Liver (tissue), 8 donors: ENCODE measurements at regions not wholly inside any gene's neighbourhood (a gene's known extent, or its start where the extent isn't known, plus 50 kb on each side); places are given as distances from the start of the nearest gene placed in this dataset.

Source experiments
- DNase-seq: peaks from one replicate; pipeline ENCODE4 v3.0.0-alpha.2; 2017; ENCODE audit warnings: low spot score
- H3K27ac ChIP-seq, 2 donors: one replicate each; pipeline ENCODE4 v1.7.0; 2013; ENCODE audit warnings: inconsistent platforms in 2 of 2, low read length in 2 of 2, control low read depth in 1 of 2, low read depth in 1 of 2, mild to moderate bottlenecking in 1 of 2
- H3K27me3 ChIP-seq, 4 donors: one replicate each; pipeline versions ENCODE4 v1.6.1 to v1.7.0; 2013; ENCODE audit warnings: low read length in 3 of 4, inconsistent platforms in 1 of 4, mild to moderate bottlenecking in 1 of 4, moderate library complexity in 1 of 4; ENCODE audit not compliant: control insufficient read depth in 4 of 4, insufficient read depth in 4 of 4
- H3K36me3 ChIP-seq, 4 donors: one replicate each; pipeline versions ENCODE4 v1.6.1 to v1.7.0; 2013; ENCODE audit warnings: low read length in 3 of 4, mild to moderate bottlenecking in 3 of 4, low read depth in 1 of 4, moderate library complexity in 1 of 4; ENCODE audit not compliant: control insufficient read depth in 4 of 4, insufficient read depth in 3 of 4
- H3K4me1 ChIP-seq, 4 donors: one replicate each; pipeline versions ENCODE4 v1.6.1 to v1.7.0; 2013; ENCODE audit warnings: low read length in 3 of 4, mild to moderate bottlenecking in 3 of 4, moderate library complexity in 1 of 4; ENCODE audit not compliant: control insufficient read depth in 4 of 4, insufficient read depth in 4 of 4
- H3K4me3 ChIP-seq, 3 donors: one replicate each; pipeline versions ENCODE4 v1.6.1 to v1.7.0; 2013; ENCODE audit warnings: low read length in 3 of 3, control low read depth in 1 of 3, low read depth in 1 of 3, mild to moderate bottlenecking in 1 of 3
- H3K9ac ChIP-seq, 2 donors: one replicate each; pipeline ENCODE4 v1.7.0; 2013; ENCODE audit warnings: low read length in 2 of 2, mild to moderate bottlenecking in 2 of 2, moderate library complexity in 2 of 2, control low read depth in 1 of 2, low read depth in 1 of 2
- H3K9me3 ChIP-seq, 4 donors: one replicate each; pipeline versions ENCODE4 v1.6.1 to v1.7.0; 2013; ENCODE audit warnings: low read length in 3 of 4; ENCODE audit not compliant: control insufficient read depth in 4 of 4
- ATF3 ChIP-seq: IDR thresholded peaks from 2 replicates; pipeline ENCODE4 v1.6.1; 2016; ENCODE audit warnings: antibody characterized with exemption
- CTCF ChIP-seq: fragments of 150-350 bp; IDR thresholded peaks from 2 replicates; pipeline ENCODE4 v1.5.1; 2017; ENCODE audit warnings: improper control_type of control experiment, low read depth, low read length; ENCODE audit not compliant: missing input control
- FOXA1 ChIP-seq: IDR thresholded peaks from 2 replicates; pipeline ENCODE4 v1.6.1; 2016; ENCODE audit warnings: antibody characterized with exemption
- FOXA2 ChIP-seq: IDR thresholded peaks from 2 replicates; pipeline ENCODE4 v1.6.1; 2016; ENCODE audit warnings: antibody characterized with exemption
- GABPA ChIP-seq, 2 donors: IDR thresholded peaks in 1 of 2; conservative IDR thresholded peaks in 1 of 2; 2 replicates each; pipeline ENCODE4 v1.6.1; 2016; ENCODE audit warnings: antibody characterized with exemption in 2 of 2, mild to moderate bottlenecking in 1 of 2, moderate library complexity in 1 of 2
- HNF4A ChIP-seq, 2 donors: conservative IDR thresholded peaks; 2 replicates each; pipeline ENCODE4 v1.6.1; 2016; ENCODE audit warnings: antibody characterized with exemption in 2 of 2, mild to moderate bottlenecking in 2 of 2
- HNF4G ChIP-seq: IDR thresholded peaks from 2 replicates; pipeline ENCODE4 v1.6.1; 2016; ENCODE audit warnings: antibody characterized with exemption
- JUND ChIP-seq, 2 donors: IDR thresholded peaks; 2 replicates each; pipeline ENCODE4 v1.6.1; 2016; ENCODE audit warnings: antibody characterized with exemption in 2 of 2
- MAX ChIP-seq: IDR thresholded peaks from 2 replicates; pipeline ENCODE4 v1.6.1; 2016; ENCODE audit warnings: antibody characterized with exemption
- NR2F2 ChIP-seq: IDR thresholded peaks from 2 replicates; pipeline ENCODE4 v1.6.1; 2016; ENCODE audit warnings: antibody characterized with exemption
- RAD21 ChIP-seq, 2 donors: IDR thresholded peaks; 2 replicates each; pipeline ENCODE4 v1.6.1; 2016; ENCODE audit warnings: antibody characterized with exemption in 2 of 2, mild to moderate bottlenecking in 2 of 2
- REST ChIP-seq: IDR thresholded peaks from 2 replicates; pipeline ENCODE4 v1.6.1; 2016; ENCODE audit warnings: antibody characterized with exemption, mild to moderate bottlenecking
- RXRA ChIP-seq, 2 donors: IDR thresholded peaks; 2 replicates each; pipeline ENCODE4 v1.6.1; 2017 to 2018; ENCODE audit warnings: antibody characterized with exemption in 2 of 2, mild to moderate bottlenecking in 1 of 2
- TAF1 ChIP-seq: conservative IDR thresholded peaks from 2 replicates; pipeline ENCODE4 v1.6.1; 2016; ENCODE audit warnings: antibody characterized with exemption, mild to moderate bottlenecking
- YY1 ChIP-seq: IDR thresholded peaks from 2 replicates; pipeline ENCODE4 v1.6.1; 2016; ENCODE audit warnings: antibody characterized with exemption, mild to moderate bottlenecking
- ZBTB33 ChIP-seq: IDR thresholded peaks from 2 replicates; pipeline ENCODE4 v1.6.1; 2016; ENCODE audit warnings: antibody characterized with exemption
- WGBS: extraction: QIAGEN DNeasy Blood & Tissue Kit; methylation state at CpG from one replicate; pipeline ENCODE4 v1.1.7; 2013; 5-methylcytosine and 5-hydroxymethylcytosine counted together
- donor health status: healthy.
- donor health status: healthy.
- donor health status: healthy.
- donor health status: healthy.
- donor health status: healthy.

- TF ChIP-seq ZBTB33 = no peak
- no peak for TF ChIP-seq RXRA (IDR thresholded peaks at IDR 0.05)
- no peak for TF ChIP-seq HNF4A (conservative IDR thresholded peaks at IDR 0.05)
These were observed 278.5 kb downstream of the BMP7 start (continued) for GRCh38 chr20:56987986-56988385.

- WGBS = 74% methylated on average over 8 of the region's 8 CpGs
- Histone ChIP-seq H3K9me3 (peaks cover 3 to 21% (median 11%) of the 10 kb centered on the region in 4 donors), H3K9ac (no peak overlapping the region), H3K27me3 (peaks cover 0 to 9% (median 0%) of the 10 kb centered on the region in 4 donors), H3K36me3 (peaks cover 0 to 1% (median 0%) of the 10 kb centered on the region in 4 donors), H3K27ac (no peak overlapping the region), H3K4me1 (no peaks in the 10 kb centered on the region), H3K4me3 (no peak overlapping the region)
- TF ChIP-seq NR2F2 (no peak), TAF1 (no peak), REST (no peak), GABPA (IDR thresholded peaks at IDR 0.05 in 1 of 2, conservative IDR thresholded peaks at IDR 0.05 in 1 of 2) (no peak), ATF3 (no peak), FOXA1 (no peak)
- DNase-seq = no peak
These were observed 278.0 kb downstream of the BMP7 start for GRCh38 chr20:56988446-56988845.

GRCh38 chr20:56989516-56989915 is 276.9 kb downstream of the BMP7 start:
- DNase-seq = no peak
- peaks cover 0 to 16% (median 10%) of the 10 kb centered on the region in 4 donors for H3K9me3 ChIP-seq
- 77% methylated on average over 3 of the region's 3 CpGs for WGBS
- H3K36me3 ChIP-seq = peaks cover 0 to 1% (median 0%) of the 10 kb centered on the region in 4 donors
- H3K9ac ChIP-seq = no peak overlapping the region
- TF ChIP-seq ZBTB33 = no peak
- TF ChIP-seq HNF4A (conservative IDR thresholded peaks at IDR 0.05) = no peak
- TF ChIP-seq YY1 = no peak
- no peak for TF ChIP-seq FOXA2
- no peak for TF ChIP-seq GABPA (IDR thresholded peaks at IDR 0.05 in 1 of 2, conservative IDR thresholded peaks at IDR 0.05 in 1 of 2)
- TF ChIP-seq RAD21 (IDR thresholded peaks at IDR 0.05) = no peak
- no peak for TF ChIP-seq TAF1
- no peak for TF ChIP-seq FOXA1
- no peak for TF ChIP-seq CTCF
- TF ChIP-seq JUND (IDR thresholded peaks at IDR 0.05) = no peak
- no peak for TF ChIP-seq HNF4G
- TF ChIP-seq MAX = no peak
- TF ChIP-seq REST = no peak
- TF ChIP-seq RXRA (IDR thresholded peaks at IDR 0.05) = no peak
- H3K4me1 ChIP-seq = no peaks in the 10 kb centered on the region
- peaks cover 0 to 9% (median 0%) of the 10 kb centered on the region in 4 donors for H3K27me3 ChIP-seq
- H3K4me3 ChIP-seq = no peak overlapping the region
- H3K27ac ChIP-seq = no peak overlapping the region
